ENCODE measurements at regions not wholly inside any gene's neighbourhood (a gene's known extent, or its start where the extent isn't known, plus 50 kb on each side); places are given as distances from the start of the nearest gene placed in this dataset.

DNA sequence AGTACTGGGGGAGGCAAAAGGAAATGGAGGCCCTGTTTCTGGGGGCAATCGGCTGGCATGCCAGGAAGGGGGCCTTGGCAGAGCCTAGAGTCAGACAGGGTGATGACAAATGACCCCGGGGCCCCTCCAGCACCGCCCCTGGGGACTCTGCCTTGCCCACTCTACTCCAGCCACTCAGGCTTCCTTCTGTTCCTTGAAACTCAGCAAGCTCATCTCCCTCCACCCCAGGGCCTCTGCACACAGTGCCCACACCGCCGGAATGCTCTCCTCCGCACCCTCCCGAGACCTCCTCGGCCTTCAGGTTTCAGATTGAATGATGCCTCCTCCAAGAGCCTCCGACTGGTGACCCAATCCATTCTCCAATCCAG, 122.5 kb upstream of the ZBTB40 start:
- Histone ChIP-seq H3K36me3 (no peaks in the 10 kb centered on the region), H3K27ac (no peak overlapping the region), H3K27me3 (peaks cover 0 to 38% (median 29%) of the 10 kb centered on the region in 7 donors), H3K4me1 (no peaks in the 10 kb centered on the region), H3K4me3 (no peak overlapping the region), H3K9me3 (no peaks in the 10 kb centered on the region)
- DNase-seq (no peak), ATAC-seq (no peak)
- TF ChIP-seq, protein P1, sequence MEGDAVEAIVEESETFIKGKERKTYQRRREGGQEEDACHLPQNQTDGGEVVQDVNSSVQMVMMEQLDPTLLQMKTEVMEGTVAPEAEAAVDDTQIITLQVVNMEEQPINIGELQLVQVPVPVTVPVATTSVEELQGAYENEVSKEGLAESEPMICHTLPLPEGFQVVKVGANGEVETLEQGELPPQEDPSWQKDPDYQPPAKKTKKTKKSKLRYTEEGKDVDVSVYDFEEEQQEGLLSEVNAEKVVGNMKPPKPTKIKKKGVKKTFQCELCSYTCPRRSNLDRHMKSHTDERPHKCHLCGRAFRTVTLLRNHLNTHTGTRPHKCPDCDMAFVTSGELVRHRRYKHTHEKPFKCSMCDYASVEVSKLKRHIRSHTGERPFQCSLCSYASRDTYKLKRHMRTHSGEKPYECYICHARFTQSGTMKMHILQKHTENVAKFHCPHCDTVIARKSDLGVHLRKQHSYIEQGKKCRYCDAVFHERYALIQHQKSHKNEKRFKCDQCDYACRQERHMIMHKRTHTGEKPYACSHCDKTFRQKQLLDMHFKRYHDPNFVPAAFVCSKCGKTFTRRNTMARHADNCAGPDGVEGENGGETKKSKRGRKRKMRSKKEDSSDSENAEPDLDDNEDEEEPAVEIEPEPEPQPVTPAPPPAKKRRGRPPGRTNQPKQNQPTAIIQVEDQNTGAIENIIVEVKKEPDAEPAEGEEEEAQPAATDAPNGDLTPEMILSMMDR (IDR thresholded peaks at IDR 0.05): no peak
- intact Hi-C loops (cut with DNase I): no loop called here
- 85% methylated on average over 9 of the region's 9 CpGs for WGBS, 2 donors

GRCh38 chr1:22330092-22330759, 121.4 kb upstream of the ZBTB40 start:
- H3K27ac ChIP-seq: no peak overlapping the region
- H3K4me3 ChIP-seq: no peak overlapping the region
- no peak for ATAC-seq
- H3K27me3 ChIP-seq: peaks cover 0 to 45% (median 29%) of the 10 kb centered on the region in 7 donors
- no peaks in the 10 kb centered on the region for H3K36me3 ChIP-seq
- intact Hi-C loops (cut with DNase I): no loop called here
- no peak for DNase-seq
- TF ChIP-seq, protein P1 (IDR thresholded peaks at IDR 0.05): no peak
- 77 to 79% methylated on average over 13 of the region's 13 CpGs for WGBS, 2 donors
- no peaks in the 10 kb centered on the region for H3K4me1 ChIP-seq
- no peaks in the 10 kb centered on the region for H3K9me3 ChIP-seq

DNA sequence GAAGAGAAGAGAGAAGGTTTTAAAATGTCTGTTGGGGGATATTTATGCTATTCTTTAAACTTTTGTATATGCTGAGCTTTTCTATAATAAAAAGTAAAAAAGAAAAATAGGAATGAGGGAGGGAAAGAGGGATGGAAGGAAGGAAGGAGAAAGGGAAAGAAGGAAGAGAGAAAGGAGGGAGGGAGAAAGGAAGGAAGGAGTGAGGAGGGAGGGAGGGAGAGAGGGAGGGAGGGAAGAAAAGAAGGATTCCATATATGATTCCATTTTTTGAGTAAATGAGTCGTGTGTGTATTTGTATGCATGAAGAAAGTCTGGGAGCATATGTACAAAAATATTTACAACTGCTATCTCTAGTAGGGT, 120.9 kb upstream of the ZBTB40 start:
- intact Hi-C loops (cut with DNase I): no loop called here

DNA sequence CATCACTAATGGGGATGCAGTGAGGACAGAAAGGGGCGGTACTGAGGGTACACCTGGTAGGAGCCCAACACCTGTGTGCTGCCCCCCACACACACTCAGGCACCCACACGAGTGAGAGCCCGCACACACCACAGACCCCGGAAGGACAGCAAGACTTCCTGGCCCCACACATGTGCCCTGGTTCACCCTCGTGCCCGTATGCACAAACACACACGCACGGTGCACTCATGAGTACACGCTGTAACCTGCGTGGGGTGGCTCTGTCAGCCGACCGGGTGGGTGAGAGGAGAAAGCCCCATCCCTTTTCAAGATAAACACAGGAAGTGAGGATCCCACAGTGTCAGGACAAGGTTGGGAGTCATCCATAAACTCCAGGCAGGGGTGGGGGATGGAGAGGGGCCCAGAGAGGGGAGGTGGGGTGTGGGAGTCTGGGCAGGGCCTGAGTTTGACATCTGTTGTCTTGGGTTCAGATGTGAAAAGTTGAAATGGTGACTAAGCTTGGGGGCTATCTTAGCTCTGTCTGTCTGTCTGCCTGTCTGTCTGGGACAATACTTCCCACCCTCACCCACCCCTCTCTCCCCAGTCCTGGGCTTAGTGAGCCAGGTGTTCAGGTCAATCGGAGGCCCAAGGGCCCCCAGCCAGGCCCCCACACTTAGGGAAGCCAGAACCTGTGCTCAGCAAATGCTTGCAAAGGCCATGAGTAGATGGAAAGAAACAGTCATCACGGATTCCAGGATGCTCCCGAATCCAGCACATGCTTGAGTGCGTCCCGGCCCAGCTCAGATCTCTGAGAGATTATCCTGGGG, 119.8 kb upstream of the ZBTB40 start:
- WGBS, 2 donors: 56 to 64% methylated on average over 17 of the region's 17 CpGs
- Histone ChIP-seq H3K4me1 (no peaks in the 10 kb centered on the region), H3K36me3 (no peaks in the 10 kb centered on the region), H3K4me3 (no peak overlapping the region), H3K27me3 (peaks cover 0 to 51% (median 29%) of the 10 kb centered on the region in 7 donors), H3K27ac (no peak overlapping the region), H3K9me3 (no peaks in the 10 kb centered on the region)
- ATAC-seq (peak in 1 of 8 donors; percentile 22), DNase-seq (no peak)
- TF ChIP-seq, protein P1 (IDR thresholded peaks at IDR 0.05): no peak
- intact Hi-C loops (cut with DNase I): no loop called here

More for the DNA sequence above, 120.9 kb upstream of the ZBTB40 start:
- TF ChIP-seq, protein P1 (IDR thresholded peaks at IDR 0.05): no peak
- no peak for ATAC-seq
- DNase-seq: no peak
- Histone ChIP-seq H3K27me3 (peaks cover 0 to 50% (median 29%) of the 10 kb centered on the region in 7 donors), H3K36me3 (no peaks in the 10 kb centered on the region), H3K4me1 (no peaks in the 10 kb centered on the region), H3K9me3 (no peaks in the 10 kb centered on the region), H3K4me3 (no peak overlapping the region), H3K27ac (no peak overlapping the region)
- 62 to 71% methylated on average over 1 of the region's 1 CpG for WGBS, 2 donors
